Esophagus muscularis mucosa (tissue), 4 donors: ENCODE measurements at regions not wholly inside any gene's neighbourhood (a gene's known extent, or its start where the extent isn't known, plus 50 kb on each side); places are given as distances from the start of the nearest gene placed in this dataset.
"Not testable (repeated sequence)": the region's sequence is repeated elsewhere in the genome, so short reads cannot be mapped to it uniquely, and the experiment has no call there.

Experiments
- DNase-seq: peaks from one replicate; pipeline ENCODE4 v3.0.0-alpha.2; 2017; ENCODE audit errors: extremely low spot score
- H3K27ac ChIP-seq, 4 donors: fragments of 200-600 bp; sonication (generic); replicated peaks in 1 of 4; 1 replicate in 3 of 4; 2 replicates in 1 of 4; pipeline ENCODE4 v1.5.1; 2016 to 2019; ENCODE audit warnings: mild to moderate bottlenecking in 1 of 4
- H3K27me3 ChIP-seq, 4 donors: fragments of 200-600 bp; sonication (generic); one replicate each; pipeline versions ENCODE4 v1.5.1 to v1.6.0; 2016 to 2019
- H3K36me3 ChIP-seq, 4 donors: fragments of 200-600 bp; sonication (generic); one replicate each; pipeline ENCODE4 v1.5.1; 2016 to 2019
- H3K4me1 ChIP-seq, 4 donors: fragments of 200-600 bp; sonication (generic); one replicate each; pipeline ENCODE4 v1.5.1; 2016 to 2019
- H3K4me3 ChIP-seq, 4 donors: fragments of 200-600 bp; sonication (generic); 1 replicate in 2 of 4; 2 replicates in 2 of 4; pipeline ENCODE4 v1.5.1; 2016 to 2019; ENCODE audit warnings: mild to moderate bottlenecking in 4 of 4, moderate library complexity in 1 of 4
- H3K9me3 ChIP-seq, 4 donors: fragments of 200-600 bp; sonication (generic); 1 replicate in 3 of 4; 2 replicates in 1 of 4; pipeline ENCODE4 v1.5.1; 2016 to 2019
- CTCF ChIP-seq, 3 experiments: fragments of 200-600 bp in 2 of 3; fragments of 450-650 bp in 1 of 3; sonication (generic) in 2 of 3; IDR thresholded peaks; one replicate each; pipeline ENCODE4 v1.5.1; 2017 to 2019; ENCODE audit warnings: antibody characterized with exemption in 3 of 3, mild to moderate bottlenecking in 2 of 3, moderate library complexity in 1 of 3
- EP300 ChIP-seq: sonication (generic); formaldehyde crosslinking; IDR thresholded peaks from one replicate; pipeline ENCODE4 v1.6.1; 2017; ENCODE audit warnings: antibody characterized with exemption
- POLR2A ChIP-seq: fragments of 450-650 bp; IDR thresholded peaks from one replicate; pipeline ENCODE4 v1.6.1; 2017; ENCODE audit warnings: antibody characterized with exemption, moderate library complexity, mild to moderate bottlenecking, low read depth
- POLR2AphosphoS5 ChIP-seq, 2 donors: sonication (generic); formaldehyde crosslinking; IDR thresholded peaks; one replicate each; pipeline ENCODE4 v1.6.1; 2017; ENCODE audit warnings: antibody characterized with exemption in 2 of 2
- WGBS: methylation state at CpG from one replicate; pipeline ENCODE4 v1.1.5; 2018; 5-methylcytosine and 5-hydroxymethylcytosine counted together
- intact Hi-C: fragments of 100-400 bp; cut with DNase I; formaldehyde crosslinking; loops from one replicate; pipeline ENCODE4 v1.15.1; 2023

GRCh38 chr18:63054901-63055584 lies 264.5 kb downstream of the BCL2 start:
- TF ChIP-seq CTCF (IDR thresholded peaks at IDR 0.05): no peak
- TF ChIP-seq POLR2AphosphoS5 (IDR thresholded peaks at IDR 0.05): peak in 1 of 2 donors; percentile 31
- intact Hi-C loops: no loop called here
- Histone ChIP-seq H3K4me1 (peaks cover 0 to 26% (median 11%) of the 10 kb centered on the region in 4 donors), H3K27me3 (no peaks in the 10 kb centered on the region), H3K9me3 (no peaks in the 10 kb centered on the region), H3K27ac (peak overlapping the region in 3 of 4 donors; percentile 23 to 57 (median 50)), H3K36me3 (no peaks in the 10 kb centered on the region), H3K4me3 (no peak overlapping the region)
- 63% methylated on average over 3 of the region's 3 CpGs for WGBS
- DNase-seq: no peak

DNA sequence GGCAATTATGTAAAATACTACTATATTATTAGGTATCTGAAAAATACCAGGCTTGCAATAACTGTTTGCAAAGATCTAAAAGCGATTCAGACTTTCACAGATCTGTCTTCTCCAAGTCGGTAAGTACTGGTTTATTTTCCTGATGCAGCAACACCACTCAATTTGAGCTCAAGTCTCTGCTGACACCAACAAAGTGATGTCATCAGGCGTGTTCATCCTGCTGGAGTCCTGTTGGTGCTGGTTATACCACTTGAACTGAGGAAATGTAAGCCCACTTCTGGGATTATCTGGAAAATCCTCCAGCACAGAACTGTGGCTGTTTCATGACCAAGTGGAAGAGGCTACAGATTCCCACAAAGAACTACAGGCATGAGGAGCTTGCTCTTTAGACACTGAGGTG lies 267.6 kb downstream of the BCL2 start:
- no peak for TF ChIP-seq EP300
- no peak for TF ChIP-seq CTCF (IDR thresholded peaks at IDR 0.05)
- TF ChIP-seq POLR2A: no peak
- no peak for TF ChIP-seq POLR2AphosphoS5 (IDR thresholded peaks at IDR 0.05)
- no peak overlapping the region for H3K4me3 ChIP-seq
- no peak for DNase-seq
- H3K36me3 ChIP-seq: no peaks in the 10 kb centered on the region
- H3K27me3 ChIP-seq: no peaks in the 10 kb centered on the region
- 64% methylated on average over 3 of the region's 3 CpGs for WGBS
- no peaks in the 10 kb centered on the region for H3K9me3 ChIP-seq
- no peak overlapping the region for H3K27ac ChIP-seq
- intact Hi-C loops: no loop called here
- H3K4me1 ChIP-seq: peaks cover 0 to 19% (median 9%) of the 10 kb centered on the region in 4 donors

DNA sequence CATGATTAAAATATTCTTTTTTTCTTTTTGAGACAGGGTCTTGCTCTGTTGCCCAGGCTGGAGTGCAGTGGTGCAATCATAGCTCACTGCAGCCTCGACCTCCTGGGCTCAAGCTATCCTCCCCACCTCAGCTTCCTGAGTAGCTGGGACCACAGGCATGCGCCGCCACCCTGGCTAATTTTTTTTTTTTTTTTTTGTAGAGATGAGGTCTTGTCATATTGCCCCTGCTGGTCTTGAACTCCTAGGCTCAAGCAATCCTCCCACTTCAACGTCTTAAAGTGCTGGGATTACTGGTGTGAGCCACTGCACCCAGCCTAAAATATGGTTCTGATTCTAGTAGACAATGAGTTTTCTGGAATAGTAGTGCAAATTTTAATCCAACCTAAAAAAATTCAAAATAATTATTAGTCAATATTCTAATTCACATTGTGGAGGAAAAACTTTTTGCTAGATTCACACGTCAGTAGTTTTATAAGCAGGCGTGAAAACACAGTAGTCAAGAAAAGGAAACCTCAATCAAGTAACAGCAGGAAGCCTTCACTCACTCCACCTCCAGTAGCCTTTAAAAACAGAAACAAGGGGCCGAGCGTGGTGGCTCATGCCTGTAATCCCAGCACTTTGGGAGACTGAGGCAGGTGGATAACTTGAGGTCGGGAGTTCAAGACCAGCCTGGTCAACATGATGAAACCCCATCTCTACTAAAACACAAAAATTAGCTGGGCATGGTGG lies 268.7 kb downstream of the BCL2 start:
- 85% methylated on average over 9 of the region's 9 CpGs for WGBS
- H3K36me3 ChIP-seq, H3K4me3 ChIP-seq, H3K27ac ChIP-seq, H3K27me3 ChIP-seq, intact Hi-C loops, DNase-seq, H3K9me3 ChIP-seq: not testable (repeated sequence)
- peaks cover 0 to 19% (median 7%) of the 10 kb centered on the region in 4 donors for H3K4me1 ChIP-seq

- no peak for TF ChIP-seq POLR2A
- TF ChIP-seq EP300: no peak
- no peak for TF ChIP-seq CTCF (IDR thresholded peaks at IDR 0.05)
- no peak for TF ChIP-seq POLR2AphosphoS5 (IDR thresholded peaks at IDR 0.05)
- 100% methylated on average over 3 of the region's 3 CpGs for WGBS
- Histone ChIP-seq H3K36me3 (no peaks in the 10 kb centered on the region), H3K27ac (no peak overlapping the region), H3K4me1 (no peaks in the 10 kb centered on the region), H3K4me3 (no peak overlapping the region), H3K9me3 (no peaks in the 10 kb centered on the region), H3K27me3 (no peaks in the 10 kb centered on the region)
- intact Hi-C loops: no loop called here
- peak; percentile 70 for DNase-seq
These were observed 273.2 kb downstream of the BCL2 start for GRCh38 chr18:63046375-63046774.

GRCh38 chr18:63043516-63043915 lies 276.1 kb downstream of the BCL2 start:
- intact Hi-C loops: no loop called here
- H3K4me1 ChIP-seq: no peaks in the 10 kb centered on the region
- no peaks in the 10 kb centered on the region for H3K9me3 ChIP-seq
- DNase-seq: peak; percentile 19
- no peaks in the 10 kb centered on the region for H3K36me3 ChIP-seq
- TF ChIP-seq POLR2A (no peak), POLR2AphosphoS5 (IDR thresholded peaks at IDR 0.05) (no peak), EP300 (no peak), CTCF (IDR thresholded peaks at IDR 0.05) (no peak)
- H3K4me3 ChIP-seq: no peak overlapping the region
- WGBS: 83% methylated on average over 5 of the region's 5 CpGs
- H3K27me3 ChIP-seq: no peaks in the 10 kb centered on the region
- H3K27ac ChIP-seq: no peak overlapping the region
